ENCODE measurements at regions not wholly inside any gene's neighbourhood (a gene's known extent, or its start where the extent isn't known, plus 50 kb on each side); places are given as distances from the start of the nearest gene placed in this dataset.
"Not testable (repeated sequence)": the region's sequence is repeated elsewhere in the genome, so short reads cannot be mapped to it uniquely, and the experiment has no call there.

GRCh38 chr4:73671348-73671747 lies 51.1 kb upstream of the RASSF6 start:
- H3K27me3 ChIP-seq (replicated peaks; ENCODE audit: insufficient read depth); intact Hi-C loops (cut with DNase I); DNase-seq (ENCODE audit: low spot score); H3K36me3 ChIP-seq; H3K27ac ChIP-seq; H3K9me3 ChIP-seq; H3K4me3 ChIP-seq; H3K4me1 ChIP-seq (replicated peaks): not testable (repeated sequence)
- 98% methylated on average over 6 of the region's 6 CpGs for WGBS

GRCh38 chr4:73673286-73673685 lies 53.0 kb upstream of the RASSF6 start:
- no peaks in the 10 kb centered on the region for H3K9me3 ChIP-seq
- H3K27me3 ChIP-seq (replicated peaks; ENCODE audit: insufficient read depth), result no peaks in the 10 kb centered on the region
- no peaks in the 10 kb centered on the region for H3K36me3 ChIP-seq
- H3K4me3 ChIP-seq, result no peak overlapping the region
- no peak for DNase-seq (ENCODE audit: low spot score)
- WGBS, result 63% methylated on average over 9 of the region's 9 CpGs
- H3K4me1 ChIP-seq (replicated peaks), result no peaks in the 10 kb centered on the region
- TF ChIP-seq POLR2AphosphoS5 (IDR thresholded peaks at IDR 0.05), result no peak
- TF ChIP-seq POLR2A (IDR thresholded peaks at IDR 0.05), result no peak
- no peak for TF ChIP-seq CTCF (IDR thresholded peaks at IDR 0.05)
- H3K27ac ChIP-seq, result no peak overlapping the region
- intact Hi-C loops (cut with DNase I), result no loop called here

GRCh38 chr4:73674451-73674919 lies 54.2 kb upstream of the RASSF6 start:
- DNase-seq (ENCODE audit: low spot score), result no peak
- H3K4me3 ChIP-seq, result no peak overlapping the region
- TF ChIP-seq POLR2A (IDR thresholded peaks at IDR 0.05), result no peak
- no peak for TF ChIP-seq CTCF (IDR thresholded peaks at IDR 0.05)
- no peak for TF ChIP-seq POLR2AphosphoS5 (IDR thresholded peaks at IDR 0.05)
- WGBS, result 91% methylated on average over 6 of the region's 6 CpGs
- H3K4me1 ChIP-seq (replicated peaks), result no peaks in the 10 kb centered on the region
- intact Hi-C loops (cut with DNase I), result no loop called here
- H3K27me3 ChIP-seq (replicated peaks; ENCODE audit: insufficient read depth), result no peaks in the 10 kb centered on the region
- no peaks in the 10 kb centered on the region for H3K36me3 ChIP-seq
- no peak overlapping the region for H3K27ac ChIP-seq
- no peaks in the 10 kb centered on the region for H3K9me3 ChIP-seq

GRCh38 chr4:73675623-73676022 lies 55.4 kb upstream of the RASSF6 start:
- Histone ChIP-seq H3K4me3 (no peak overlapping the region), H3K27ac (no peak overlapping the region), H3K36me3 (no peaks in the 10 kb centered on the region), H3K27me3 (replicated peaks; ENCODE audit: insufficient read depth) (no peaks in the 10 kb centered on the region), H3K4me1 (replicated peaks) (no peaks in the 10 kb centered on the region), H3K9me3 (no peaks in the 10 kb centered on the region)
- intact Hi-C loops (cut with DNase I), result no loop called here
- DNase-seq (ENCODE audit: low spot score), result no peak
- no peak for TF ChIP-seq CTCF (IDR thresholded peaks at IDR 0.05)
- TF ChIP-seq POLR2AphosphoS5 (IDR thresholded peaks at IDR 0.05), result no peak
- TF ChIP-seq POLR2A (IDR thresholded peaks at IDR 0.05), result no peak
- WGBS, result 86% methylated on average over 2 of the region's 2 CpGs

GRCh38 chr4:73676136-73676535 lies 55.9 kb upstream of the RASSF6 start:
- no peak for DNase-seq (ENCODE audit: low spot score)
- 76% methylated on average over 2 of the region's 2 CpGs for WGBS
- H3K36me3 ChIP-seq, result no peaks in the 10 kb centered on the region
- TF ChIP-seq POLR2AphosphoS5 (IDR thresholded peaks at IDR 0.05) (no peak), CTCF (IDR thresholded peaks at IDR 0.05) (no peak), POLR2A (IDR thresholded peaks at IDR 0.05) (no peak)
- no peaks in the 10 kb centered on the region for H3K4me1 ChIP-seq (replicated peaks)
- H3K27ac ChIP-seq, result no peak overlapping the region
- H3K4me3 ChIP-seq, result no peak overlapping the region
- no peaks in the 10 kb centered on the region for H3K27me3 ChIP-seq (replicated peaks; ENCODE audit: insufficient read depth)
- H3K9me3 ChIP-seq, result no peaks in the 10 kb centered on the region
- intact Hi-C loops (cut with DNase I), result no loop called here

Measured in prostate gland (tissue), 2 donors.